SH-SY5Y (cell line): ENCODE measurements at regions not wholly inside any gene's neighbourhood (a gene's known extent, or its start where the extent isn't known, plus 50 kb on each side); places are given as distances from the start of the nearest gene placed in this dataset.

Experiments used
- GATA2 ChIP-seq: IDR thresholded peaks from 2 replicates; pipeline ENCODE4 v1.6.1; 2011; ENCODE audit warnings: mild to moderate bottlenecking, low read depth, low read length
- GATA3 ChIP-seq: IDR thresholded peaks from 2 replicates; pipeline ENCODE4 v1.6.1; 2011; ENCODE audit warnings: low read depth, mild to moderate bottlenecking, low read length, moderate library complexity

- TF ChIP-seq GATA2 (no peak), GATA3 (no peak)
Observed at GRCh38 chr12:86333955-86334522, 77.8 kb upstream of the MGAT4C start.
